Erythroblast (primary cell): ENCODE measurements at regions not wholly inside any gene's neighbourhood (a gene's known extent, or its start where the extent isn't known, plus 50 kb on each side); places are given as distances from the start of the nearest gene placed in this dataset.

Experiments used
- GATA1 ChIP-seq: IDR thresholded peaks from 2 replicates; pipeline ENCODE4 v1.6.1; 2011; ENCODE audit warnings: low read depth, mild to moderate bottlenecking, control low read depth, low read length, moderate library complexity
- POLR2A ChIP-seq: IDR thresholded peaks from 2 replicates; pipeline ENCODE4 v1.6.1; 2011; ENCODE audit warnings: mild to moderate bottlenecking, low read length

GRCh38 chr20:24357931-24358330, 111.5 kb upstream of the SYNDIG1 start:
- TF ChIP-seq POLR2A (no peak), GATA1 (no peak)
